ENCODE measurements at regions not wholly inside any gene's neighbourhood (a gene's known extent, or its start where the extent isn't known, plus 50 kb on each side); places are given as distances from the start of the nearest gene placed in this dataset.

DNA sequence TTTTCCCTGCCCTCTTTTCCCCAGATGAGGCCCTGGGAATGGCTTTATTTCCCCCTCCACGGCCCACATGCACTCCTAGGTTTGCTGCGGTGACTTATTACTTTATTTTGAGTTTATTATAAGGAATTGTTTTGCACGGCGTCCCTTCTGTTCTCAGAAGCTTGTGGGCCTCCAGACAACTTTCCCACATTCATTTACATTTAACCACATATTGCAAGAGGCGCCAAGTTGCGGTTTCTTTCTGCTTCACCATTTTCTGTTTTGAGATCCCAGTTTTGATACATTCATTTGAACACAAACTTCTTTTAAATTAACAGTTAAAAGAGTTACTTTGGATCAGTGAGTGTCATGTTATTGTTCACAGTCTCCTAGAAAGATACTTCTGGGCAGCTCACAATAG is 532.5 kb upstream of the MGMT start:
- TF ChIP-seq, protein P1, sequence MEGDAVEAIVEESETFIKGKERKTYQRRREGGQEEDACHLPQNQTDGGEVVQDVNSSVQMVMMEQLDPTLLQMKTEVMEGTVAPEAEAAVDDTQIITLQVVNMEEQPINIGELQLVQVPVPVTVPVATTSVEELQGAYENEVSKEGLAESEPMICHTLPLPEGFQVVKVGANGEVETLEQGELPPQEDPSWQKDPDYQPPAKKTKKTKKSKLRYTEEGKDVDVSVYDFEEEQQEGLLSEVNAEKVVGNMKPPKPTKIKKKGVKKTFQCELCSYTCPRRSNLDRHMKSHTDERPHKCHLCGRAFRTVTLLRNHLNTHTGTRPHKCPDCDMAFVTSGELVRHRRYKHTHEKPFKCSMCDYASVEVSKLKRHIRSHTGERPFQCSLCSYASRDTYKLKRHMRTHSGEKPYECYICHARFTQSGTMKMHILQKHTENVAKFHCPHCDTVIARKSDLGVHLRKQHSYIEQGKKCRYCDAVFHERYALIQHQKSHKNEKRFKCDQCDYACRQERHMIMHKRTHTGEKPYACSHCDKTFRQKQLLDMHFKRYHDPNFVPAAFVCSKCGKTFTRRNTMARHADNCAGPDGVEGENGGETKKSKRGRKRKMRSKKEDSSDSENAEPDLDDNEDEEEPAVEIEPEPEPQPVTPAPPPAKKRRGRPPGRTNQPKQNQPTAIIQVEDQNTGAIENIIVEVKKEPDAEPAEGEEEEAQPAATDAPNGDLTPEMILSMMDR (conservative IDR thresholded peaks at IDR 0.05 in 1 of 2, IDR thresholded peaks at IDR 0.05 in 1 of 2; ENCODE audit: extremely low read depth in 1 of 2, insufficient read depth in 1 of 2, low read depth in 1 of 2, low read length in 2 of 2), result no peak
- no peak for TF ChIP-seq EZH2 (IDR thresholded peaks at IDR 0.05; ENCODE audit: borderline replicate concordance, low read length)

Data from mammary epithelial cell (primary cell).